ENCODE measurements at regions not wholly inside any gene's neighbourhood (a gene's known extent, or its start where the extent isn't known, plus 50 kb on each side); places are given as distances from the start of the nearest gene placed in this dataset.
"Not testable (repeated sequence)": the region's sequence is repeated elsewhere in the genome, so short reads cannot be mapped to it uniquely, and the experiment has no call there.

DNA sequence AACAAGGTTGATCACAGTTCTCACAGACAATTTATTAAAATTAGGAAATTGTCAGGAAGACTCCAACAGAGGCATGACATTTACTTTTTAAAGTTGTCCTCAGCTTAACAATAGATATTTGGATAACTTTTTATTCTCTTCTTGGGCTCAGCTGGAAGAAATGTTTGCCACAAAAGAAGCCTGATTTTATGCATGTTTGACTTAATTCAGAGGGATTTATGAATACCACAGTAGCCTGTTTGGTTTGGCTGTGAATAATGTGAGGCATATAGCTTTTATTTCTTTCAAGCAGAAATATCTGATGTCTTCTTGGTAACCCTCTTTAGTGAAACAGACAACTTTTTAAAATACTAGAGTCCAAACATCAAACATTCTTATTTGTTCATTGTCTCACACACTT is 1464.5 kb upstream of the SLC10A2 start:
- Histone ChIP-seq H3K4me1 (ENCODE audit: low read depth) (no peaks in the 10 kb centered on the region), H3K36me3 (ENCODE audit: low read depth) (no peaks in the 10 kb centered on the region), H3K4me3 (no peak overlapping the region), H3K9me3 (no peaks in the 10 kb centered on the region)
- TF ChIP-seq, protein P1, sequence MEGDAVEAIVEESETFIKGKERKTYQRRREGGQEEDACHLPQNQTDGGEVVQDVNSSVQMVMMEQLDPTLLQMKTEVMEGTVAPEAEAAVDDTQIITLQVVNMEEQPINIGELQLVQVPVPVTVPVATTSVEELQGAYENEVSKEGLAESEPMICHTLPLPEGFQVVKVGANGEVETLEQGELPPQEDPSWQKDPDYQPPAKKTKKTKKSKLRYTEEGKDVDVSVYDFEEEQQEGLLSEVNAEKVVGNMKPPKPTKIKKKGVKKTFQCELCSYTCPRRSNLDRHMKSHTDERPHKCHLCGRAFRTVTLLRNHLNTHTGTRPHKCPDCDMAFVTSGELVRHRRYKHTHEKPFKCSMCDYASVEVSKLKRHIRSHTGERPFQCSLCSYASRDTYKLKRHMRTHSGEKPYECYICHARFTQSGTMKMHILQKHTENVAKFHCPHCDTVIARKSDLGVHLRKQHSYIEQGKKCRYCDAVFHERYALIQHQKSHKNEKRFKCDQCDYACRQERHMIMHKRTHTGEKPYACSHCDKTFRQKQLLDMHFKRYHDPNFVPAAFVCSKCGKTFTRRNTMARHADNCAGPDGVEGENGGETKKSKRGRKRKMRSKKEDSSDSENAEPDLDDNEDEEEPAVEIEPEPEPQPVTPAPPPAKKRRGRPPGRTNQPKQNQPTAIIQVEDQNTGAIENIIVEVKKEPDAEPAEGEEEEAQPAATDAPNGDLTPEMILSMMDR (IDR thresholded peaks at IDR 0.05), result no peak
- intact Hi-C loops (cut with DNase I, micrococcal nuclease), result no loop called here
- ATAC-seq (no peak), DNase-seq (no peak)

DNA sequence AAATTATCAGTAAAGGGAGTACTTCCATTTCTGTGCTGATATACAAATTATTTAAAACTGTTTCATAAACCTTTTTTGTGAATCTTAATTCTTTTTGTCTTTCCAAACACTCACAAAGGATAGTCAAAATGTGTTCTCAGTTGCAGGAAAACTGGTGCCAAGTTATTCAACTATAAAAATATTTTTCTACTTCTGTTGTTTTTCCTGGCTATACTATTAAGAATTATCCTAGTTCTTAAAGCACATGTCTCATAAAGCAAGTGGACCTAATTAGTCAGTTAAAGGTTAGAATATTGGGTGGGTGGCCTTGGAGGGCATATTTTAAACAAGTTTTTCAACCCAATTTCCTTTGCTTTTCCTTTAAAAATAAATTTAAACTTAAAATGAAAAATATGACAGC is 1460.3 kb upstream of the SLC10A2 start:
- TF ChIP-seq, protein P1 (IDR thresholded peaks at IDR 0.05), result no peak
- no peak for ATAC-seq
- intact Hi-C loops (cut with DNase I, micrococcal nuclease), result no loop called here
- no peak for DNase-seq
- Histone ChIP-seq H3K9me3 (peaks cover 5% of the 10 kb centered on the region), H3K36me3 (ENCODE audit: low read depth) (no peaks in the 10 kb centered on the region), H3K4me3 (no peak overlapping the region), H3K4me1 (ENCODE audit: low read depth) (no peaks in the 10 kb centered on the region)

DNA sequence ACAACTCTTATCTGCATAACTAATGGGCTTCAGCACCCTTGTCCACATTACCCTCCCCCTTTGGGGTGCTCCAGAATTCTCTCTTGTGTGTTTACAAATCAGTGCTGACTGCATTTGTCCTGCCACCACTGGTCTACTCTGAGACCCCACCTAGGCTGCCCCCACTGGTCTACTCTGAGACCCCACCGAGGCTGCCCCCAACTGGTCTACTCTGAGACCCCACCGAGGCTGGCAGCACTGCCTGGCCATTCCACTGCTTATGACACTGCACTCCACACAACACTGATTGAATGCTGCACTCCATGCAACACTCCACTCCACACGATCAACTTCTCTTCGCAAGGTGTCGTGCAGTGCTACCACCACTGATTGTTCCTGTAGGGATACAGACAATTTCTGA is 1459.2 kb upstream of the SLC10A2 start:
- TF ChIP-seq, protein P1 (IDR thresholded peaks at IDR 0.05), result no peak
- DNase-seq, result no peak
- Histone ChIP-seq H3K4me3 (no peak overlapping the region), H3K4me1 (ENCODE audit: low read depth) (no peaks in the 10 kb centered on the region), H3K36me3 (ENCODE audit: low read depth) (no peaks in the 10 kb centered on the region), H3K9me3 (peaks cover 5% of the 10 kb centered on the region)
- ATAC-seq, result no peak
- intact Hi-C loops (cut with DNase I, micrococcal nuclease), result no loop called here

DNA sequence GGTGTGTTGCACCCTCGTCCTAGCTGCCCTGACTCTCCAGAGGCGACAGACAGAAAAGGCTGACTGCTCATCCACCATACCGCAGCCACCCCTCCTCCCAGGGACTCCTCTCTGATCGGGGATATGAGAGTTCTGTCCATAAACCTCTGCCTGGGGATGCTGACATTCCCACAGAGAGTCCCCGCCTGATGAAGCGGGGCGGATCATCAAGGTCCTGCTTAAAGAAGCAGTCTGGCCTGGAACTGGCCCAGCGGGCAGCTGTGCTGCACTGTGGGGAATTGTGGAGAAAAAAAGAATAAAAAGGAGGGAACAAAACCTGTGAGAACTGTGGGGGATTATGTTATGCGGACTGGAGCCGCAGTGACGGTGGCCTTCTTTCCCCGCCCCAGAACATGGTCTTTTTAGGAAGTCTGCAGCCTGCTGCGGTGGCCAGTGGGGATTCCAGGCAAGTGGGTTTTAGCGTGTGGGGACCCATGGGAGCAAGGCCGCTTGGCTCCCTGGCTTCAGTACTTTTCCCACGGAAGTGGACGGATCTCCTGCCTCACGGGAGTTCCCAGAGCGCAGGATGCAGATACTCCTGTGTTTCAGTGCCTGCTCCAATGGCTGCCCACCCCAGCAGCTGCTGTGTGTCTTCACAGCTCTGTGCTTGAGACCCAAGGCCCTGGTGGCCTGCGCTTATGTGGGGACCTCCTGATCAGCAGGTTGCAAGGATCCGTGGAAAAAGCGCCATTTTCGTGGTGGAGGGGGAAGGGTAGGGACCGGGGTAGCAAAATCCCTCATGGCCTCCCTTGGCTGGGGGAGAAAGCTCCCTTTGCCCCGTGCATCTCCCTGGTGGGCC is 1456.2 kb upstream of the SLC10A2 start:
- no peaks in the 10 kb centered on the region for H3K36me3 ChIP-seq (ENCODE audit: low read depth)
- ATAC-seq (no peak), DNase-seq (peak in 1 of 3 donors; percentile 28)
- intact Hi-C loops (cut with DNase I, micrococcal nuclease), result no loop called here
- H3K4me3 ChIP-seq, result no peak overlapping the region
- peaks cover 5% of the 10 kb centered on the region for H3K9me3 ChIP-seq
- TF ChIP-seq, protein P1 (IDR thresholded peaks at IDR 0.05), result no peak
- no peaks in the 10 kb centered on the region for H3K4me1 ChIP-seq (ENCODE audit: low read depth)

DNA sequence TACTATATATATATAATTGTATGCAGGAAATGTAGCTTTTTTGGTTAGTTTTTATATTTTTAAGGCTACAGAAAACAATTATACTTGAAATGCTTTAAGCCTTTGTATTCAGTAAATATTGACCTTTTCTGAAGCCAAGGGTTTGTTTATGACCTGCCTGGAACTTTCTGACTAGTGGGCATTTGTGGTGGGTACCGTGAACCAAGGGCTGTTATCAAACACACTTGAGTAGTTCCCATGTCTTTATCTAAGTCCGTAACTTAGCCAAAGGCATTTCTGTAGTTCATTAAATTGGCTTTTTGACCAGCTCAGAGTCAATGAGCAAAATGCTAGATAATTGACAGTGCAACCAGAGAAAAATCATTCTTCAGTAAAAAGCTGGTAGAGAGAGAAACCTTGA is 1444.2 kb upstream of the SLC10A2 start:
- ATAC-seq (no peak), DNase-seq (no peak)
- intact Hi-C loops (cut with DNase I, micrococcal nuclease), result no loop called here

DNA sequence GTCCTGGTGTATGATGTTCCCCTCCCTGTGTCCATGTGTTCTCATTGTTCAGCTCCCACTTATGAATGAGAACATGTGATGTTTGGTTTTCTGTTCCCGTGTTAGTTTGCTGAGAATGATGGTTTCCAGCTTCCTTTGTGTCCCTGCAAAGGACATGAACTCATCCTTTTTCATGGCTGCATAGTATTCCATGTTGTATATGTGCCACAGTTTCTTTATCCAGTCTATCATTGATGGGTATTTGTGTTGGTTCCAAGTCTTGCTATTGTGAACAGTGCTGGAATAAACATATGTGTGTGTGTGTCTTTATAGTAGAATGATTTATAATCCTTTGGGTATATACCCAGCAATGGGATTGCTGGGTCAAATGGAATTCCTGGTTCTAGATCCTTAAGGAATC is 1427.3 kb upstream of the SLC10A2 start:
- H3K9me3 ChIP-seq; DNase-seq; H3K36me3 ChIP-seq (ENCODE audit: low read depth); H3K4me3 ChIP-seq; H3K4me1 ChIP-seq (ENCODE audit: low read depth); ATAC-seq; intact Hi-C loops (cut with DNase I, micrococcal nuclease): not testable (repeated sequence)

More for the DNA sequence above, 1444.2 kb upstream of the SLC10A2 start:
- H3K9me3 ChIP-seq, result no peaks in the 10 kb centered on the region
- H3K4me1 ChIP-seq (ENCODE audit: low read depth), result no peaks in the 10 kb centered on the region
- no peaks in the 10 kb centered on the region for H3K36me3 ChIP-seq (ENCODE audit: low read depth)
- TF ChIP-seq, protein P1 (IDR thresholded peaks at IDR 0.05), result no peak
- no peak overlapping the region for H3K4me3 ChIP-seq
